Stimulated activated CD4-positive, alpha-beta T cell treated with anti-CD3 and anti-CD28 coated beads, Interleukin-15, amount 100 ng/mL, for 24 hours (primary cell): ENCODE measurements at regions not wholly inside any gene's neighbourhood (a gene's known extent, or its start where the extent isn't known, plus 50 kb on each side); places are given as distances from the start of the nearest gene placed in this dataset.

Experiments
- DNase-seq: peaks from one replicate; pipeline ENCODE4 v3.0.0-alpha.2; 2020

DNA sequence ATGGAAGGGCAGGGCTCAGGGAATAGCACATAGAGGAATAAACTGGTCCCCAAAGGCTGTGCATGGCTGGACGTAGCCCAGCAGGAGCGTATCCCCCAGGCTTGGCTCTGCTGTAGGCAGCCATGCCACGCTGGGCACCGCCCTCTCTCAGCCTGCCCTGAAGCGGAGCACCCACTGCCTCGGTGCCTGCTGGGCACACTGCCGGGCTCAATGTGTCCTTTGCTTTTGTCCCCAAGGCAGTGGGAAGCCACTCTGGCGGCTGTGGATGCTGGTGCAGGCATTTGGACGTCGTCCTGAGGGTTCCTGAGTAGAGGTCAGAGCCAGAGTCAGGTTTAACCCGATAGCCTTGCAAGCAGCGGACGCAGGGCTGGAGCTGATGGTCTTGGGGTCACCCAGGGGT, 141.0 kb downstream of the ENGASE start:
- no peak for DNase-seq

DNA sequence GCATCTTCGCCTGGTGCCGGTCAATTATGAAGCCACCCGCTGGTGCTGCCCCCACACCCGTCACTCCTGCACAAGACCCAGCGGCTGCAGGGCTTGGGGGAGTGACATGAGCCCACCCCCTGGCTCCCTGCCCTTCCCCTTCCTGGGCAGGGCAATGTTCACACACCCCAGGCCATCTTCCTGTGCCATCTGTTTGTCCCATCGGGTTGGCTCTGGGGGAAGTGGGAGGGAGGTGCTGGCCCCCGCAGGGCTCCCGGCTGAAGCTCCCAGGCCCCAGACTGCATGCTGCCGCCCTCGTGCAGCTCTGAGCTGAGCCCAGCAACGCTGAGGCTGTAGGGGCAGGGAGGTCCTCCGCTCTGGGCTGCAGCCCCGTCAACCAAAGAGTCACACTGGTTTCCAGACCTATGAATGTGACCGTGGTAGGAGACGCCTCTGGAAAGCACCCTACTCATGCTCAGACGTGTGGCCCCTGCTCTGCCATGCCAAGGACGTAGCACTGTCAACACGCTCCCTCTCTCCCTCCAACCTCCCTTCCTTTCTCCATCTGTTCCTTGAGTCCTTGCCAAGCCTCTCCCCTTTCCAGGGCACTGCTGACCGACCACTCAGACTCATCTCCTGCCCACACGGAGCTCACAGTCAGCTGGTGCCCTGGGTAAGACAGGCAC, 140.4 kb downstream of the ENGASE start:
- DNase-seq: no peak

DNA sequence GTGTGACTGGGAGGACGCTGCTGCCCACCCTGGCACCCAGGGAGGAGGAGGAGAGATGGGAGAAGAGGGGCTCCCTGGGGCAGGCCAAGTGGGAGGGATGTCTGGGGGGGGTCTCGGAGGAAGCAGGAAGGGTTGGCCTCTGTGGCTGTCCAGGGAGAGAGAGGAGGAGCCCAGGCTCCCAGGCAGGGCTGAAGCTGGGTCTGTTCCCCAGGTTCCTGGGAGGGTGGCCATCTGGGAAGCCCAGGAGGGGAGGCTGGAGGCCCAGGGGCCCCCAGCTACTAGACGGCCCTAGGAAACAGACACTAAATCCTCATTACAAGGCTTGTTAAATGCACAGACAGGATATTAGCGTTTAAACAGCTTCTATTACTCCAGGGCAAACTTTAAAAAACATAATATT, 139.8 kb downstream of the ENGASE start:
- no peak for DNase-seq

DNA sequence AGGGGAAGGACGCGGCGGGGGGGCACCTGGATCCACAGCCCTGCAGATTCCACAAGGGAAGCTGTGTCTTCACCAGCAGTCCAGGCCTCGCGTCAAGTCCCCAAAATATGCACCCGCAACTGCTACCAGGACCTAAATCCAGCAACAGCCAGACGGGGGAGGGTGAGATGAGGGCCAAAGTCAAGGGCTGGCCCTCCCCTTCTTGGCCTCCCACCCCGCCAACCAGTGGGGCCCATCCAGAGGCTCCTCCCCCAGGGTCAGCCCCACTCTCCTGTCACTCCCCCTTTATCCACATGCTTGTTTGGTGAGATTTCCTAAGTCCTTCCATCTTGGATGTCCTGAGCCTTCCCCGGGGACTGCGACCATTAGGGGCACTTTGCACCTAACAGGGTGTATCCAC, 138.7 kb downstream of the ENGASE start:
- DNase-seq: no peak

DNA sequence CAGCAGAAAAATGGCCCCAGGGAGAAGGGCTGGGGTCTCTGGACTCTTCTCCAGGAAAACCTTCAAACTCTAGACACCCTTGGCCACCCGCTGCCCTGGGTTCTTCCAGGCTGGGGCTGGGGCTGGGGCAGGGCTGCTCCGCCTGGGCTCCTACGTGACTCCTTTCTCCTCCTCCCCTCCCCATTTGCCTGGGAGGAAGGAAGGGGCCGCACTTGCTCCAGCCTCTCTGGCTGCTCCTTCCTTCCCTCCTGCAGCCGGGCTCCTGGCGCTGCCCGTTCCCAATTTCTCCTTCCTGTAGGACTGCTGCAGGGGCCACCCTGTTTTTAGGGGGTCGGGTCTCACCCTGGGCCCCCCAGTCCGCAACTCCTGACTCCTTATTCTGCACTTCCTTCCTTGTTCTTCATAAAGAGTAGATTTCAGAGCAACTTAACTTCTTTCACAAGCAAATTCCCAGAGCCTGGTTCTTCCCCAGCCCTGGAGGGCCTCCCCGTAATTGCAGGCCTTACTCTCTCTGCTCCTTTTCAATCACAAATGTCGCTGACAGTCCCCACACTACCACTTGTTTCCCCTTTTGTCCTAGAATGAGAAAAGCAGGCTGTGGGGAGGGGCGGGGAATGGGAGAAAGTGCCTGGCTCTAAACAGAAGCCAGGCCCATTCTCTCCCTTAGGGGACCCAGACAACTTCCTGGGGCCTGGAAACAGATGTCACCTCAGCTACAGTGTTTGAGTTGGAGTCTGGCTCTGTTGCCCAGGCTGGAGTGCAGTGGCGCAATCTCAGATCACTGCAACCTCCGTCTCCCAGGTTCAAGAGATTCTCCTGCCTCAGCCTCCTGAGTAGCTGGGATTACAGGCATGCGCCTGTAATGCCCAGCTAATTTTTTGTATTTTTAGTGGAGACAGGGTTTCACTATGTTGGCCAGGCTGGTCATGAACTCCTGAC, 137.8 kb downstream of the ENGASE start:
- no peak for DNase-seq

DNA sequence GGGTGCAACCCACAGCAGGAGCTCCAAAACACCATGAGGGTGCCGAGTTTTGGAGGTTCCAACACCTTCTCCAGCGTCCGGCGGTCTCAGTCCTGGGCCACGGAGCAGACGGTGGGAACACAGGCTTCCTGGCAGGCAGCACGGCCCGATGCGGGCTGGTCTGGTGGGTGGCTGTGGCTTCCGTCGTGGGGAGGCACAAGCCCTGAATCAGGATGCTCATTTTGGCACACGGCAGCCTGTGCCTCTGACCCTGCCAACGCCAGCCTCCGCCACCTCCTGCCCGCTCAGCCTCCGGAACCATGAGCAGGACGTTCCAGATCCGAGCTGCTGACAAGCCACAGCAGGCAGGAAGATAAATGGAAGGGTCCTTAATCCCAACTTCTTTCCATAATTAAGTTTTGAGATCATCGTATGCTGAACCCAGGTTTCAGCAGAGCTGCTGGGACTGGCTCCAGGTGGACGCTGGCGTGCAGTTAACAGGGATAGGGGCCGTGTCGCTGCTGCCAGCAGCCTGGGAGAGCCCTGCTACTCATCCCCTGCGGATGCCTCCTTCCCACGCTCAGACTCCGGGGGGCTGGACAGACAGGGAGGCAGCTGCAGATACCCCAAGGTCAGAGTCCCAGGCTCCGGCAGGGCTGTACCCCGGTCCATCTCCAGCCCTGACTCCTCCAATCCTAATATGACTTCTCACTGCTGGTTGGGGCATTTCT, 136.6 kb downstream of the ENGASE start:
- DNase-seq: no peak

DNA sequence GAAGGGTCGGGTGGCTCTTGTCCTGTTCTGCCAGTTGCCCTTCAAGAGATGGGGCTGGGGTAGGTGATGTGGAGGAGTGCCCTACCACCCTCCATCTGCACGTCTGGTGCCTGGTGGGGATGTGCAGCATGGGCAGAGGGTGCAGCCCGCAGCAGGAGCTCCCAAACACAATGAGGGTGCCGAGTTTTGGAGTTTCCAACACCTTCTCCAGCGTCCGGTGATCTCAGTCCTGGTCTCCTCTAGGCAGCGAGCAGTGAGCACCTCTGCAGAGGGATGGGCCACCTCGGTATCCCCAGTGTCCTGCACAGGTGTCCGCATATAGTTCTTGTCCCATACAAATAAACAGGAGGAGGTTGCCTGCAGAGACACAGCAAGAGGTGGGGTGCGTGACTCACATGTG, 136.0 kb downstream of the ENGASE start:
- no peak for DNase-seq

DNA sequence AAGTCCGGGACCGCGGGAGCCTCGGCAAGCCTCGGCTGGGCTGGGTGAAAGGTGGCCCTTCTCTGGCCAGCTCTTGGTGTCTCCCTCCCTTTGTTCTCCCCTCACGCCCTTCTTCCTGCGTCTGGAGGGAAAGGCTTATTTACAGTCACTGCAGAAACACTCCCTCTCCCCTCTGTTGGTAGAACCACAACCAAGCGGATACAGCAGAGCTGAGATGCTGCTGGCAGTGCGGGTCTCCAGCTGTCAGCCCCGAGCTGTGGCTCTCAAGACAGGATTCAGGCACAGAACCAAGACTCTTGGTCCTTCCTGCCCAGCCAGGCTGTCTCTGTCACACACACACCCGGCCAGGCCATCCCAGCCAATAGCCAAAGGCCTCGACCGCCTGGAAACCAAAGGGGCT, 133.3 kb downstream of the ENGASE start:
- no peak for DNase-seq

DNA sequence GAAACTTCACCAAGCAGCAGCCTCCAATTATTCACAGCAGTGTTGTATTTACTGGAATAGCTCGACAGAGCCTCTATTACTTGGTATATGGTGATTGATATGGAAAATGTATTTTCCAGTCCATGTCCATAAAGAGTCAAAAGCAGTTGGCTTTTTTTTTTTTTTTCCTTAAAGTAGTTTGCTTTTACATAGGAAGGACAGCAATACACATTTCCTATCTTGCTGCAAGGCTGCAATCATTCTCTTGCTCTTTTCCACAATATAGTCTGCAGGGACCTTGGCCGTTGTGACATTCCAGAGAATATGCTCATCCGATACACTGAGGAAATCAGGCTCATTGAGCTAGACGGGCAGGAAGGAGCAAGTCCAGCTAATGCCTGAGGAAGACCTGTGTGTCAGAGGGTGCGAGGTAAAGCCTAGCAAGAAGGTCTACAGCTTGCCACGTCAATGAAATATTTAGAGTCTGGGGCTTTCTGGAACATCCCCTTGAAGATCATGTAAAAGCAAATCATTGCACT, 131.1 kb downstream of the ENGASE start:
- no peak for DNase-seq

DNA sequence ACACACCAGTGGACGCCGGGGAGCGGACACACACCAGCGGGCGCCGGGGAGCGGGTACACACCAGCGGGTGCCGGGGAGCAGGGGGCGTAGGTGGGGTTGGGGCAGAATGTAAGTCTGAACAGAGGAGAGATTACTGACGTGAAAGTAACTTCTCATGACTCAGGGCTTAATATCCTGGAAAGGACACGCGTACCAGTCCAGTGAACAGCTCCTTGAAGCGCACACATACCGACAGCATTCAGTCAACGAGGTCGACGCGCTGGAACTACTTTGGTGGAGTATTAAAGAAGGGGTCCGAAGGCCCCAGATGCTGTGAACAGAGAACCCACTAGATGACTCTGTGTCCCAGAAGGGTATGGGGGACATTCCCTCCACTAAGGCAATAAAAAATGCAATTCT, 129.6 kb downstream of the ENGASE start:
- DNase-seq: no peak

DNA sequence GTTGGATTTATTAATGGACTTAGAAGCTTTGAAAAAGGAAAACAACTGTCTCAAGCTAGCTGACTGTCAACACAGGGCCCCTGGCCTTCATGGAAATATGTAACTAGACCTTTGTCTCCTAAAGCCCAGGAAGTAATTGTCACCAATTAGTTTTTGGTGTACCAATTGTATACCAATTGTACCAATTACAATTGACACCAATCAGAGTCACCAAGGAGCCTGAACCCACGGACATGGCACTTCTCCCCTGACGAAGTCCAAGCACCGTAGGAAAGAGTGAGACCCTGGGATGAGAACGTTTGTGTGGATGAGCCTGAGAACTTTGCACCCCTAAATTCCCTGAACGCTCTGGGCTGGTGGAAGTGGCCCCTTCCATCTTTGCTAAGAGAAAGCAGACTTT, 129.0 kb downstream of the ENGASE start:
- DNase-seq: no peak

DNA sequence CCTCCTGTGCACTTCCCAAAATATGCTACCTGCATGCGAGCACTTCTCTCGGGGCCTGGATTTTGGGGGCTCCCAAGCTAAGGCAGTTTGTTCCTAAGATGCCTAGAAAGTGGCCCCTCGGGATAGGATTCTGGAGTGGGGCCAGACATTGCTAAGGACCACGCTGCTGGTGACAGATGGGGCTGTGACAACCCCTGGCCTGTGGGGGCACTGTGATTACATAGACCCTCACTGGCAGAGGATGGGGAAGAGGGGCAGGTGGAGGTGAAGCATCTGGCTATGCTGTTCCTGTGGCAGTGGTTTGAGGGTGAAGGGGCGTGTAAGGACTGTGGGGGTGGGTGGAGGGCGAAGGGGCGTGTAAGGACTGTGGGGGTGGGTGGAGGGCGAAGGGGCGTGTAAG, 128.4 kb downstream of the ENGASE start:
- DNase-seq: no peak

DNA sequence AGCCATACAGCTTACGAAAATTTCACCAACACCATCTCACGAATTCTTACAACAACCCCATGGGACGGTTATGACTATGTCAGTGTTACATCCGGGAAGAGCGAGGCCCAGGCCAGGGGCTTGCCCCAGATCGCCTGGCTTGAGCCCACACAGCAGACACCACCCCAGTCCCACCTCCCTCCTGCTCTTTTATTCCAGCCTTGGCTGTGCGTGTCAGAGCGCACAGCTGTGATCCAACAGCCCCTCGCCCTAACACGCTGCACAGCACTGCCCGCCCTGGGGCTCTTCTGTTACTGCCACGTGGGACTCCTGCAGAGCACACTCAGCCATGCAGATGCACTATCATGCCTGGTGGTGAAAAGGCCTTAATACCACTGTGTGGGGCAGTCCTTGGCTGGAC, 127.9 kb downstream of the ENGASE start:
- no peak for DNase-seq

DNA sequence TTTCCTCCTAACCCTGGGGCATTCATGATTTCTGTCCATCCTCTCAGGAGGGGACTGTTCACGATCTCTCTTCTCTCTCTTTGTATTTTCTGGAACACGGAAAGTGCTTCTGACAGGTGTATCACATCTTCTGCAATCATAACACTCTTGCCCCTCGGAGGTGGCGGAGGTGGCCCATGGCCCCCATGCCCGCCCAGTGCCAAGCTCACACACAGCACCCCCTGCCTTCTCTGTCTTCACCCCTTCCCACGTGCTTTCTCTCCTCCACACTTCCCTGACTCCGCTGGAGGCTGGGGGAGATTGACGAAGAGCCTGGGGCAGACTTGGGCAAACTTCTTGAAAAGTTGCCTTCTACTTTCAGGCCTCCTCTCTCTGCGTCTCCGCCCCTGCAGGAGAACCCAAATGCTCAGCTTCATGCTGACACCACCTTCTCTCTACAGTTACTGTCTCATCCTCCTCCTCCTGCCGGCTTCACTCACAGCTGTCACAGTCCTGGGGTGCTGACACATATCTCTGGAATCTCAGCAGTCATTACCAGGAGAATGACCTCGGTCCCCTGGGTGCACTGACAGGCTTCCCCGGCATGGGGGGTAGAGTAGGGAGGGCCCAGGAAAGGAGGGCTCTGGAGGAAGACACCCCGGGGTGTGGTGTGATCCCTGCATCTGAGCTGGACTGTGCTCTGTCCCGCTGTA, 127.1 kb downstream of the ENGASE start:
- no peak for DNase-seq

DNA sequence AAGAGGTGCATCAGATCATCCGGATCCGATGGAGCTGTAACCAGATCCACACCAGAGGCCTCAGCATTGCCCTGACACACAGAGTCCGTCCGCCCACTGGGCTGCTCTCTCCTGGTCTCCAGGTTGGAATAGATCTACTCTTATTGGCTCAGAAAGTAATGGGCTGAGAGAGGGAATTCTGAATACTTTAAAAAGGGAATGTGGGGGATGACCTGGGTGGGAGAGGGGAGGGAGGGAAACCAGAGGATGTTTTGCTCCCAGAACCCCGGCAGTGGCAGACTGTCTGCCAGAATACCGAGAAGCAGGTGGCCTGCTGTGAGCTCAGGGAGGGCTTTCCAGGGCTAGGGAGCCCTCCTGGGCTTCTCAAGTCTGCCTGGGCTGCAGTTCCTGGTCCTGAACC, 126.5 kb downstream of the ENGASE start:
- DNase-seq: no peak

DNA sequence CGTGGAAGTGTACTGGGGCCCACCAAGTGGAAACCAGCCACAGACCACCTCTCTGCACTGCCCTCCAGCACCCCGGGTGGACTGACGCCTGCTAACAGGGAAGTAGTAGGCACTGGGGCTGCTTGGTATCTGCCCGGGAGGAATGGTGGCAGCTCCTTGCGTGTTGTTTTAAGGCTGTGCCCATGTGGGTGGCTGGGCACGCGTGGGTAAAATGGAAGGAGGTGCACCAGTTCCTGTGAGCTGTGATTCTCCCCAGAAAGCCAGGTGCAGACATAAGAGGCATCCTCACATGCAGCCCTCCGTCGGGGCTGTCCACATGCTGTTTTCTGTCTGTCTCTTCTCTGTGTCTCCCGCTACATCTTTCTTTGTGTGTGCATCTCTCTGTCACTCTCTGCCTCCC, 122.3 kb downstream of the ENGASE start:
- DNase-seq: no peak

DNA sequence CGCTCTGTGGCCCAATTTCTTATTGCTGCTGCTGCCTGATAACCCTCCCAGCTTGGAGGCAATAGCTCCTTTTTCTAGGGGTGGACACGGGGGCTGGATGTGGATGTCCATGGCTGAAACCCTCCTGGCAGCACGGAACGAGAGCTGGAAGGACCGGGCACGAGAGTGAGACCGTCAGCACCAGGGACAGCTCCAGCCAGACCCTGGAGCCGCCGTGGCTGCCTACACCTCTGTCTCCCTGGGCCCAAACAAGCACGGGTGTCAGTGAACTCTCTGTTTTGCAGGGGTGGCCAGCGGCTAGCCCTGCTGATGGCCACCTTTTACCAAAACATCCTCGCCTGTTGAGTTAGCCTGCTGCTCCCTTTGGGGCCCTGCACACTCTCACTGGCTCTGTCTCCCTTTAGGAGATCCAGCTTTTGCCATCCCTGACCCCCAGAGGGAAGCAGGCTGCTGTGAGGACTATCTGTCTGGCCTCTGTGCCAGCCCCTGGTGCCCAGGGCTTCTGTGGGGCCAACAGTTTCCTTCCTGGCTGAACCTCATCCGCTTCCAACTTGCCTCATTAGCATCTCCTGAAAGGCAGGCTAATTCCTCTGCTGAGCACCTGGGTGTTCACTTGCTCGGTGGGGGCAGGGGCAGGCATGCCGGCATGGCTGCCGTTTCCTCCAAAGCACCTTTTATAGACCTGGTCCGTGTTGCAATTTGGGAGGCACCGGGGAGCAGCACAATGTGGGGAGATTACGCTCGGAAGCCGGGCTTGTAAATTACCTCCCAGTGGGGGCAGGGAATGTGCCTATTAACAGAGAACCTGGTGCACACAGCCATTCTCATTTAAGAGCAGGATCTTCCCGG, 118.1 kb downstream of the ENGASE start:
- peak; percentile 26 for DNase-seq

DNA sequence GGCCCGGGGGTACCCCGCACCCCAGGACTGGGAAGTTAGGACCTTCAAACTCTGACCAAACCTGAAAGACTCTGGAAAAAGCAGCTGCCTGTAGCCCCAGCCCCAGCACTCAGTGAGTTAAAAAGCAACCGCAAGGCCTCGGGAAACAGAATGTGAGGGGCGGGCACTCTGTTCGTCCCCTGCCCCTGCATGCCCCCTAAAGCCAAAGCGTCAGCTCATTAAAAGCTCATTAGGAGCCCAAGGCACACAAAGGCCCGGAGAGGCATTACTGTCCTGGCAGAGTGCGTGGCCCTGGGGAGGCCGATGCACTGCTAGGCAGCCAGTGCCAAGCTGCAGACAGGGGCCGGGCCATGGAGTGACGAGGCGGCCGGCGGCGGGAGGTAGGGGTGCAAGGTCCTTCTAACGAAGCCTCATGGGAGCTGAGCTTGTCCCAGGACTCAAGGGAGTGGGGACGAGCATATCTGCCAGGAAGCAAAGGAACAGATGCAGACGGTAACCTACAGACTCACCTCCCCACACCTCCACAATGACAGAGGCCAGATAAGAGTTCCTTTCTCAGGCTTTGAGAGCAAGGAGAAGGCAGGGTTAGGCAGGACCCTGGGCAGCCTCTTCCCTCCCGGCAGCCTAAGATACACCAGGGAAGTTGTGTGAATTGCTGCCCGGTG, 116.8 kb downstream of the ENGASE start:
- DNase-seq: no peak

DNA sequence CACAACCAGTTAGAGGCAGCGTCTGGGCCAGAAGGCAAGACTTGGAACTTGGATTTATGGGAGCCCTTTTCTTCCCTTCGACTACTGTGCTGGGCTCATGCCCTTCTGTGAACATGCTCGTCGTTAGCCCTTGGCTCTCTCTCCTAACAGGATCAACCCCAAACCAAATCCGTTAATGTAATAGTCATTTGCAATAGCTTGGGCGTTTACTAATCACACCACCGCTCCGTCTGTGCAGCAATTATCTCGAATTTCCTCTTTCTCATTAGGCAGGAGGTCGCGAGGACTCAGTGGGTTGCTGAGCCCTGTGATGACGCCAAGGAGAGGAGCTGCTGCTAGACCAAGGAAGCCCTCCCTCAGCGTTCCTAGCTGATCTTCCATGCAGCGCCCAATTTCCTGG, 114.7 kb downstream of the ENGASE start:
- no peak for DNase-seq

DNA sequence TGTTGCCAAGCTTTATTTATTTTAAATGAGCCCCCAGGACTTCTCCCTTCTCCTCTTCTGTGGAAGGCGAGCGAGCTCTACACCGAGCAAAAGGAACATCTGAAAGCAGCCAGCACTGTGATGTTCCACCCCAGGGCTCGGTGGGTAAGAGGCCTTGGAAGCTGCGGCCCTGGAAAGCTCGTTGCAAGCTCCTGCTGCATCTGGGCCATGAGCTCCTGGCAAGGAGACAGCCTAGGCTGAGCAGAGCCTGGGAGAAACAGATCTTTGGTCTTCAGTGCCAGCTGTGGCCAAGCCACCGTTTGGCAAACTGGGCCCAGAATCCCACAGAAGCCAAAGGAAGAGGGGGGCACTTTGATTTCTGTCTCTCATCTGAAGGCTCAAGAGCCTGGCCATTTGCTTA, 114.1 kb downstream of the ENGASE start:
- no peak for DNase-seq

DNA sequence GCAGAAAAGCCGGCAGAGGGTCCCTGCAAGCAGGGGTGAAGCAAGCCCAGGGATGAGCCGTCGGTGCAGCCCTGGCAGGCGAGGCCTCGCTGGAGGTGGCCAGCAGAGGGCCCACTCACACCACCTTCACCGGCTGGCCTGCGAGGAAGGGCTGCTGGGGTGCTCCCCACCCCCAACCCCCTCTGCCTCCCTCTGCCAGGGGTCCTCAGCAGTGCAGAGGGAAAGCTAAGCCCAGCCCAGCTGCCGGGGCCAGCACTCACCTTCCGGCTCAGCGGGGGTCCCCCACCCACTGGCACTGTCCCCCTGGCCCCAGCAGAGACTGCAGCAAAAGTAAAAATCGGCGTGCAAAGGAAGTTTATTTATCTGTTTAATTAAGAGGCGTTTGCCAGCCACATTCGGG, 113.4 kb downstream of the ENGASE start:
- DNase-seq: peak; percentile 27
